Naive thymus-derived CD4-positive, alpha-beta T cell (primary cell): ENCODE measurements at regions not wholly inside any gene's neighbourhood (a gene's known extent, or its start where the extent isn't known, plus 50 kb on each side); places are given as distances from the start of the nearest gene placed in this dataset.
"Not testable (repeated sequence)": the region's sequence is repeated elsewhere in the genome, so short reads cannot be mapped to it uniquely, and the experiment has no call there.

Experiments
- ATAC-seq: fragments of 150-1000 bp; cut with Tn5 transposase; 2 replicates; pipeline ENCODE4 v1.10.0; 2021; ENCODE audit warnings: mild to moderate bottlenecking, moderate library complexity
- CTCF ChIA-PET: fragments of 350-600 bp; sonication (Branson Sonifier 250); formaldehyde crosslinking; loops from one replicate; lab custom pipeline; 2021; ENCODE audit warnings: antibody characterized with exemption; lab: Charles Lee
- POLR2A ChIA-PET: fragments of 350-600 bp; sonication (Branson Sonifier 250); formaldehyde crosslinking; loops from one replicate; lab custom pipeline; 2021; ENCODE audit warnings: antibody characterized with exemption, inconsistent platforms; lab: Charles Lee
- DNase-seq, 9 donors: peaks; one replicate each; pipeline versions ENCODE4 v3.0.0 to v3.0.0-alpha.2; 2020 to 2022; ENCODE audit warnings: mixed read lengths in 1 of 9
- H3K27ac ChIP-seq: one replicate; pipeline ENCODE4 v1.7.0; 2013; ENCODE audit warnings: mild to moderate bottlenecking, low read depth, low read length, moderate library complexity
- H3K27me3 ChIP-seq, 2 donors: one replicate each; pipeline ENCODE4 v1.7.0; 2013; ENCODE audit warnings: low read length in 2 of 2, mild to moderate bottlenecking in 2 of 2, moderate library complexity in 2 of 2; ENCODE audit not compliant: control insufficient read depth in 2 of 2, insufficient read depth in 2 of 2
- H3K36me3 ChIP-seq, 3 experiments: 1 replicate in 2 of 3; 2 replicates in 1 of 3; pipeline ENCODE4 v1.7.0; 2013; ENCODE audit warnings: low read length in 3 of 3, mild to moderate bottlenecking in 3 of 3, moderate library complexity in 1 of 3; ENCODE audit not compliant: insufficient read depth in 3 of 3, control insufficient read depth in 2 of 3
- H3K4me1 ChIP-seq, 2 donors: one replicate each; pipeline ENCODE4 v1.7.0; 2013; ENCODE audit warnings: low read length in 2 of 2, mild to moderate bottlenecking in 2 of 2, moderate library complexity in 1 of 2; ENCODE audit not compliant: control insufficient read depth in 2 of 2, insufficient read depth in 2 of 2
- H3K4me3 ChIP-seq: 2 replicates; pipeline ENCODE4 v1.7.0; 2013; ENCODE audit warnings: mild to moderate bottlenecking, low read length
- H3K9me3 ChIP-seq, 3 experiments: 1 replicate in 2 of 3; 2 replicates in 1 of 3; pipeline ENCODE4 v1.7.0; 2013; ENCODE audit warnings: low read length in 3 of 3; ENCODE audit not compliant: control insufficient read depth in 2 of 3
- H3K27ac Mint-ChIP-seq, 9 donors: one replicate each; pipeline ENCODE4 v1.8.0; 2020 to 2022; ENCODE audit warnings: mixed read lengths in 9 of 9, mild to moderate bottlenecking in 8 of 9, moderate library complexity in 5 of 9, inconsistent platforms in 2 of 9
- H3K27me3 Mint-ChIP-seq, 5 donors: one replicate each; pipeline ENCODE4 v1.8.0; 2021 to 2022; ENCODE audit warnings: mixed read lengths in 5 of 5, mild to moderate bottlenecking in 1 of 5
- H3K36me3 Mint-ChIP-seq, 5 donors: one replicate each; pipeline ENCODE4 v1.8.0; 2020 to 2022; ENCODE audit warnings: mixed read lengths in 5 of 5, mild to moderate bottlenecking in 3 of 5, inconsistent platforms in 1 of 5
- H3K4me1 Mint-ChIP-seq, 7 donors: one replicate each; pipeline ENCODE4 v1.8.0; 2020 to 2022; ENCODE audit warnings: mixed read lengths in 7 of 7, mild to moderate bottlenecking in 3 of 7, inconsistent platforms in 1 of 7
- H3K4me3 Mint-ChIP-seq, 10 donors: one replicate each; pipeline ENCODE4 v1.8.0; 2020 to 2022; ENCODE audit warnings: mild to moderate bottlenecking in 10 of 10, mixed read lengths in 10 of 10, moderate library complexity in 6 of 10, inconsistent platforms in 2 of 10
- H3K9me3 Mint-ChIP-seq, 11 donors: one replicate each; pipeline ENCODE4 v1.8.0; 2020 to 2022; ENCODE audit warnings: mixed read lengths in 11 of 11, mild to moderate bottlenecking in 4 of 11, inconsistent platforms in 1 of 11, moderate library complexity in 1 of 11
- intact Hi-C, 2 donors: fragments of 100-400 bp; cut with micrococcal nuclease; formaldehyde crosslinking; loops; one replicate each; pipeline ENCODE4 v1.15.1; 2023

- ATAC-seq (no peak), DNase-seq (no peak)
- Histone ChIP-seq H3K4me1 (no peaks in the 10 kb centered on the region), H3K4me3 (no peak overlapping the region), H3K9me3 (no peaks in the 10 kb centered on the region), H3K36me3 (no peaks in the 10 kb centered on the region), H3K27ac (no peak overlapping the region), H3K27me3 (no peaks in the 10 kb centered on the region)
- intact Hi-C loops = no loop called here
- H3K4me3 Mint-ChIP-seq = no peak overlapping the region
- H3K27me3 Mint-ChIP-seq = peaks cover 0 to 8% (median 0%) of the 10 kb centered on the region in 5 donors
- no peaks in the 10 kb centered on the region for H3K36me3 Mint-ChIP-seq
- H3K27ac Mint-ChIP-seq = no peak overlapping the region
- no peaks in the 10 kb centered on the region for H3K9me3 Mint-ChIP-seq
- peaks cover 0 to 9% (median 8%) of the 10 kb centered on the region in 7 donors for H3K4me1 Mint-ChIP-seq
- POLR2A ChIA-PET = no interaction called here
- CTCF ChIA-PET = interaction anchor here (1.2 kb wide), 1 partner anchor 15 kb away, joined by 3 read pairs; no protein-coding TSS in a partner anchor
These were observed 56.5 kb upstream of the PAPSS2 start for GRCh38 chr10:87603196-87603595.

DNA sequence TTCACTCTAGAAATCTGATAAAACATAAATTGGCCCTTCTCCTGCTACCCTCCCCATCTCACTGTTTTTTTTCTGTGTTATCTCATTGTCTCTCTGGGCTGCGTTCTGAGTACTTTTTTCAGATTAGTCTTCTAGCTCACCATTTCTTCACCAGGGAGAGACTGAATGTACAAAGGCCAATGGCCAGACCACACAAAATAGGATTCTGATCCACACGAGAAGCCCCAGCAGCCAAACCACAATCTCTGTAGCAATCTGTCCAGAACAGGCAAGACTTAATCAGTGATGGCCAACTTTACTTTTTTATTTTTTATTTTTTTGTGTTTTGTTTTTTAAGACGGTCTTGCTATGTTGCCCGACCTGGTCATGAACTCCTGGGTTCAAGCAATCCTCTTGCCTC is 55.9 kb upstream of the PAPSS2 start:
- CTCF ChIA-PET = no interaction called here
- Mint-ChIP-seq H3K36me3 (no peaks in the 10 kb centered on the region), H3K27ac (no peak overlapping the region), H3K4me1 (peaks cover 0 to 9% (median 8%) of the 10 kb centered on the region in 7 donors), H3K27me3 (peaks cover 0 to 8% (median 0%) of the 10 kb centered on the region in 5 donors), H3K4me3 (no peak overlapping the region), H3K9me3 (no peaks in the 10 kb centered on the region)
- Histone ChIP-seq H3K9me3 (no peaks in the 10 kb centered on the region), H3K4me1 (no peaks in the 10 kb centered on the region), H3K27me3 (no peaks in the 10 kb centered on the region), H3K36me3 (no peaks in the 10 kb centered on the region), H3K27ac (no peak overlapping the region), H3K4me3 (no peak overlapping the region)
- ATAC-seq (no peak), DNase-seq (no peak)
- POLR2A ChIA-PET = no interaction called here
- intact Hi-C loops = no loop called here

DNA sequence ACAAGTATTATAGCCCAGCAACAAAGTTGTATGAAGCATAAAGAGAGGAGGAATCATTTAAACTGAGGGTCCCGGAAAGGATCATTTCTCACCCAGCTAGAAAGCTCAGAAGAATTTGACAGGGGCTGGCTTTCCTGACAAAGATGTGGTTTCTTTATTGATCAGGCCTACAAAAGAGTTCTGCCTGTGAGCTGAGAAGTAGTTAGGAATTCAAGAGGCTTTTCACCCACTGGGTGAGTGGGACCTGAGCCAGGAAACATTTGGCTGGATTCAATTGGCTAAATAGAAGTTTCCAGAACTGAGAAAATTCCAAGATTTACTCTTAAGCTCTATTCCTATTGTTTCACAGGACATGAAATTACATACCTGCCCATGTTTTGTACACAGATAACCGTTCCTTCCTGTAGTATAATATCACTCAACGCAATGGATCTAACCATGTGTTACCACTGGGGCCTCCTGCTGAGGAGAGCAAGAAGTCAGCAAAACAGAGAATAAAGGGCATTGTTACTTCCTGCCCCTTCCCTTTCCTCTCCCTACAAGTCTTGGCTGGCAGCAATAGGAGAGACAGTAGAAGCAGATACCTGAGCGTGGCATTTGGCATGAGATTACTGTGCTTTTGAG is 53.9 kb upstream of the PAPSS2 start:
- no peak overlapping the region for H3K27ac Mint-ChIP-seq
- POLR2A ChIA-PET = no interaction called here
- no peaks in the 10 kb centered on the region for H3K9me3 ChIP-seq
- no peaks in the 10 kb centered on the region for H3K4me1 ChIP-seq
- ATAC-seq = no peak
- H3K4me1 Mint-ChIP-seq = peaks cover 0 to 9% (median 8%) of the 10 kb centered on the region in 7 donors
- CTCF ChIA-PET = no interaction called here
- H3K36me3 ChIP-seq = no peaks in the 10 kb centered on the region
- peaks cover 0 to 3% (median under 1%) of the 10 kb centered on the region in 11 donors for H3K9me3 Mint-ChIP-seq
- no peak overlapping the region for H3K4me3 Mint-ChIP-seq
- peaks cover 0 to 8% (median 0%) of the 10 kb centered on the region in 5 donors for H3K27me3 Mint-ChIP-seq
- intact Hi-C loops = no loop called here
- DNase-seq = no peak
- no peak overlapping the region for H3K27ac ChIP-seq
- H3K4me3 ChIP-seq = no peak overlapping the region
- no peaks in the 10 kb centered on the region for H3K36me3 Mint-ChIP-seq
- no peaks in the 10 kb centered on the region for H3K27me3 ChIP-seq

DNA sequence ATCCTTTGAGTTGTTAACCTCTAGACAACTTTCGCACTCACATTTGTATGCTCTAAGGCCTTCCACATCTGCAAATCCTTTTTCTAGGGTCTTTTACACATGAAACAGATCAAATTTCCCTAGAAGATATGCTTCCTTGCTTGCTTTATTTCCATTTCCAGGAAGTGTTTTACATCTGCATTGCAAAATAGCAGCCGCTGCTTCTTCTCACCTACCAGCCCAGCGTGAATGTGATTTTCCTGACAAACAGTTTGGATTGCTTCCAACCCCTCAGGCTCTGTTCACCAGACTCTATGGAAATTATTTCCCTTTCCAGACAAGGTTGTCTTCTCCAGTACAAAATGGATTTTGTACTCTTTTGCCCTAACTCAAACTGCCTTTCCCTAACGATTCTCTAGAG is 50.9 kb upstream of the PAPSS2 start:
- Histone ChIP-seq H3K27me3 (no peaks in the 10 kb centered on the region), H3K36me3 (no peaks in the 10 kb centered on the region), H3K9me3 (no peaks in the 10 kb centered on the region), H3K4me3 (no peak overlapping the region), H3K4me1 (no peaks in the 10 kb centered on the region), H3K27ac (no peak overlapping the region)
- no peak for ATAC-seq
- Mint-ChIP-seq H3K36me3 (peaks cover 0 to 3% (median 0%) of the 10 kb centered on the region in 5 donors), H3K4me1 (no peaks in the 10 kb centered on the region), H3K9me3 (peaks cover 0 to 15% (median 4%) of the 10 kb centered on the region in 11 donors), H3K27me3 (peaks cover 0 to 8% (median 0%) of the 10 kb centered on the region in 5 donors), H3K4me3 (no peak overlapping the region), H3K27ac (no peak overlapping the region)
- DNase-seq = no peak
- ChIA-PET CTCF (no interaction called here), POLR2A (no interaction called here)
- intact Hi-C loops = no loop called here

DNA sequence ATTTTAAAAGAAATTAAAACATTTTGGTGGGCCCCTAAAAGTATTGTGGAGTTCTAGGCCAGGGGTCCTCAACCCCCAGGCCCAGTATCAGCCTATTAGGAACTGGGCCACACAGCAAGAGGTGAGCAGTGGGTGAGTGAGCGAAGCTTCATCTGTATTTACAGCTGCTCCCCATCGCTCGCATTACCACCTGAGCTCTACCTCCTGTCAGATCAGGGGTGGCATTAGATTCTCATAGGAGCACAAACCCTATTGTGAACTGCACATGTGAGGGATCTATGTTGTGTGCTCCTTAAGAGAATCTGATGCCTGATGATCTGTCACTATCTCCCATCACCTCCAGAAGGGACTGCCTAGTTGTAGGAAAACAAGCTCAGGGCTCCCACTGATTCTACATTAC is 50.1 kb upstream of the PAPSS2 start:
- CTCF ChIA-PET, H3K27ac Mint-ChIP-seq, H3K4me1 Mint-ChIP-seq, H3K4me1 ChIP-seq, intact Hi-C loops, DNase-seq, ATAC-seq, H3K36me3 ChIP-seq, H3K9me3 ChIP-seq, H3K27me3 ChIP-seq, H3K27me3 Mint-ChIP-seq, H3K36me3 Mint-ChIP-seq, H3K27ac ChIP-seq, H3K4me3 ChIP-seq, H3K4me3 Mint-ChIP-seq, POLR2A ChIA-PET: not testable (repeated sequence)
- peaks cover 0 to 15% (median 4%) of the 10 kb centered on the region in 11 donors for H3K9me3 Mint-ChIP-seq
